AG10803 (cell line): ENCODE measurements at regions not wholly inside any gene's neighbourhood (a gene's known extent, or its start where the extent isn't known, plus 50 kb on each side); places are given as distances from the start of the nearest gene placed in this dataset.

Experiments used
- DNase-seq: peaks from one replicate; pipeline ENCODE4 v3.0.0; 2010; ENCODE audit warnings: low read depth
- H3K4me3 ChIP-seq: 2 replicates; pipeline ENCODE4 v1.5.1; 2011; ENCODE audit warnings: mild to moderate bottlenecking, low read length, control low read depth
- CTCF ChIP-seq: conservative IDR thresholded peaks from 2 replicates; pipeline ENCODE4 v1.5.1; 2011; ENCODE audit warnings: mild to moderate bottlenecking, low read length, control low read depth, inconsistent platforms

GRCh38 chr11:57932105-57932504 lies 91.6 kb upstream of the OR9Q1 start:
- no peak for TF ChIP-seq CTCF
- DNase-seq: no peak
- no peak overlapping the region for H3K4me3 ChIP-seq

- no peak for TF ChIP-seq CTCF
- H3K4me3 ChIP-seq: no peak overlapping the region
- no peak for DNase-seq
These were observed 88.2 kb upstream of the OR9Q1 start for GRCh38 chr11:57935402-57936049.

GRCh38 chr11:57936050-57936418 lies 87.6 kb upstream of the OR9Q1 start:
- no peak for TF ChIP-seq CTCF
- H3K4me3 ChIP-seq: no peak overlapping the region
- DNase-seq: no peak

GRCh38 chr11:57937431-57937830 lies 86.2 kb upstream of the OR9Q1 start:
- no peak for DNase-seq
- no peak for TF ChIP-seq CTCF
- H3K4me3 ChIP-seq: no peak overlapping the region

- DNase-seq: no peak
- TF ChIP-seq CTCF: no peak
- H3K4me3 ChIP-seq: no peak overlapping the region
These were observed 85.3 kb upstream of the OR9Q1 start for GRCh38 chr11:57938351-57938750.

GRCh38 chr11:57940044-57940756 lies 83.5 kb upstream of the OR9Q1 start:
- DNase-seq: no peak
- no peak for TF ChIP-seq CTCF
- no peak overlapping the region for H3K4me3 ChIP-seq

GRCh38 chr11:57941875-57942274 lies 81.8 kb upstream of the OR9Q1 start:
- no peak for TF ChIP-seq CTCF
- no peak overlapping the region for H3K4me3 ChIP-seq
- DNase-seq: no peak
